ENCODE measurements at regions not wholly inside any gene's neighbourhood (a gene's known extent, or its start where the extent isn't known, plus 50 kb on each side); places are given as distances from the start of the nearest gene placed in this dataset.

GRCh38 chr18:59788791-59789106 lies 91.5 kb upstream of the CCBE1 start:
- no peak overlapping the region for H3K4me3 ChIP-seq
- no peak overlapping the region for H3K27ac ChIP-seq
- no peaks in the 10 kb centered on the region for H3K9me3 ChIP-seq
- intact Hi-C loops (cut with DNase I; ENCODE audit: low total_unique reads) = no loop called here
- TF ChIP-seq CTCF (IDR thresholded peaks at IDR 0.05) (no peak), EP300 (IDR thresholded peaks at IDR 0.05; ENCODE audit: low read depth) (no peak), POLR2AphosphoS5 (IDR thresholded peaks at IDR 0.05) (no peak), POLR2A (IDR thresholded peaks at IDR 0.05) (no peak)
- DNase-seq = no peak
- in situ Hi-C loops (cut with MboI; ENCODE audit: low pct_ligation_motif_present in 1 of 4, low pct_unique_long_range_greater_than_20kb in 1 of 4, low sequenced_read_pairs in 3 of 4) = no loop called here
- H3K27me3 ChIP-seq = no peaks in the 10 kb centered on the region
- WGBS, 2 donors (ENCODE audit: low coverage in 1 of 2) = 69% methylated on average over 2 of the region's 2 CpGs; no CpG with 5 or more reads in 1 of the 2 donors
- no peaks in the 10 kb centered on the region for H3K36me3 ChIP-seq
- H3K4me1 ChIP-seq = no peaks in the 10 kb centered on the region

- H3K4me3 ChIP-seq = no peak overlapping the region
- H3K9me3 ChIP-seq = no peaks in the 10 kb centered on the region
These were observed 91.0 kb upstream of the CCBE1 start for GRCh38 chr18:59787998-59788790.

GRCh38 chr18:59784694-59785093 lies 87.5 kb upstream of the CCBE1 start:
- Histone ChIP-seq H3K4me1 (no peaks in the 10 kb centered on the region), H3K4me3 (no peak overlapping the region), H3K9me3 (no peaks in the 10 kb centered on the region), H3K36me3 (no peaks in the 10 kb centered on the region), H3K27me3 (no peaks in the 10 kb centered on the region), H3K27ac (no peak overlapping the region)
- no peak for TF ChIP-seq POLR2AphosphoS5 (IDR thresholded peaks at IDR 0.05)
- TF ChIP-seq POLR2A (IDR thresholded peaks at IDR 0.05) = no peak
- no peak for TF ChIP-seq EP300 (IDR thresholded peaks at IDR 0.05; ENCODE audit: low read depth)
- TF ChIP-seq CTCF (IDR thresholded peaks at IDR 0.05) = no peak
- no peak for DNase-seq
- intact Hi-C loops (cut with DNase I; ENCODE audit: low total_unique reads) (no loop called here), in situ Hi-C loops (cut with MboI; ENCODE audit: low pct_ligation_motif_present in 1 of 4, low pct_unique_long_range_greater_than_20kb in 1 of 4, low sequenced_read_pairs in 3 of 4) (no loop called here)
- 62 to 74% methylated on average over 3 of the region's 3 CpGs for WGBS, 2 donors (ENCODE audit: low coverage in 1 of 2)

More at GRCh38 chr18:59787998-59788790, 91.0 kb upstream of the CCBE1 start:
- WGBS, 2 donors (ENCODE audit: low coverage in 1 of 2) = 56 to 83% methylated on average over 2 to 13 of the region's 13 CpGs
- intact Hi-C loops (cut with DNase I; ENCODE audit: low total_unique reads) (no loop called here), in situ Hi-C loops (cut with MboI; ENCODE audit: low pct_ligation_motif_present in 1 of 4, low pct_unique_long_range_greater_than_20kb in 1 of 4, low sequenced_read_pairs in 3 of 4) (no loop called here)
- no peaks in the 10 kb centered on the region for H3K4me1 ChIP-seq
- H3K27me3 ChIP-seq = no peaks in the 10 kb centered on the region
- no peak for TF ChIP-seq POLR2A (IDR thresholded peaks at IDR 0.05)
- no peak for TF ChIP-seq POLR2AphosphoS5 (IDR thresholded peaks at IDR 0.05)
- TF ChIP-seq CTCF (IDR thresholded peaks at IDR 0.05) = no peak
- no peak for TF ChIP-seq EP300 (IDR thresholded peaks at IDR 0.05; ENCODE audit: low read depth)
- no peak for DNase-seq
- H3K36me3 ChIP-seq = no peaks in the 10 kb centered on the region
- no peak overlapping the region for H3K27ac ChIP-seq

GRCh38 chr18:59783138-59783537 lies 85.9 kb upstream of the CCBE1 start:
- no peaks in the 10 kb centered on the region for H3K27me3 ChIP-seq
- in situ Hi-C loops (cut with MboI; ENCODE audit: low pct_ligation_motif_present in 1 of 4, low pct_unique_long_range_greater_than_20kb in 1 of 4, low sequenced_read_pairs in 3 of 4) (no loop called here), intact Hi-C loops (cut with DNase I; ENCODE audit: low total_unique reads) (no loop called here)
- no peak overlapping the region for H3K27ac ChIP-seq
- no peak overlapping the region for H3K4me3 ChIP-seq
- 30 to 31% methylated on average over 5 of the region's 5 CpGs for WGBS, 2 donors (ENCODE audit: low coverage in 1 of 2)
- TF ChIP-seq POLR2A (IDR thresholded peaks at IDR 0.05) = no peak
- TF ChIP-seq CTCF (IDR thresholded peaks at IDR 0.05) = peak in 2 of 5 experiments; percentile 8 to 10
- no peaks in the 10 kb centered on the region for H3K36me3 ChIP-seq
- no peaks in the 10 kb centered on the region for H3K9me3 ChIP-seq
- H3K4me1 ChIP-seq = no peaks in the 10 kb centered on the region
- no peak for DNase-seq
